H7 (cell line): ENCODE measurements at regions not wholly inside any gene's neighbourhood (a gene's known extent, or its start where the extent isn't known, plus 50 kb on each side); places are given as distances from the start of the nearest gene placed in this dataset.

ENCODE experiments used
- DNase-seq: peaks from one replicate; pipeline ENCODE4 v3.0.0; 2012
- H3K27me3 ChIP-seq: 2 replicates; pipeline ENCODE4 v1.6.0; 2011; ENCODE audit warnings: mild to moderate bottlenecking, low read length; ENCODE audit not compliant: control insufficient read depth, insufficient read depth
- H3K36me3 ChIP-seq: replicated peaks from 2 replicates; pipeline ENCODE4 v1.5.1; 2011; ENCODE audit warnings: low read length; ENCODE audit not compliant: control insufficient read depth, insufficient read depth
- H3K4me3 ChIP-seq: 2 replicates; pipeline ENCODE4 v1.5.1; 2011; ENCODE audit warnings: low read depth, mild to moderate bottlenecking, control low read depth, low read length, moderate library complexity; ENCODE audit not compliant: insufficient read depth

DNA sequence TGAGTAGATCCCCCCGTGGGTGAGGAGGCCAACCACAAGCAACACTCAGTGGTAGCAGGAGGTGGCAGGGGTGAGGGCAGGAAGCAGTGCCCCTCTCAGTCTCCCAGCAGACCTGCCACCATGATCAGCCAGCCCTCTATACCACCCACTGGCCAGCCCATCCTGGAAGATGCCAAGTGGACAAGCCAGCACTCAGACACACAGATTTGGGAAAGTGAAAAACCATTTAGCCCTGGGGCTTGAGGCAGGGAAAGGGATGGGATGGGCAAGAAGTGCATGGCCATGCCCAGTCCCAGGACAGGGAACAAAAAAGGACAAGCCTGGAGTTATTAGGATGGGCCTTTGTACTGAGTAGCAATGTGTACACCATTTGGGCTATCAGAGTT, 76.9 kb downstream of the HFE start:
- no peak for DNase-seq
- Histone ChIP-seq H3K27me3 (no peaks in the 10 kb centered on the region), H3K36me3 (no peaks in the 10 kb centered on the region), H3K4me3 (no peak overlapping the region)

DNA sequence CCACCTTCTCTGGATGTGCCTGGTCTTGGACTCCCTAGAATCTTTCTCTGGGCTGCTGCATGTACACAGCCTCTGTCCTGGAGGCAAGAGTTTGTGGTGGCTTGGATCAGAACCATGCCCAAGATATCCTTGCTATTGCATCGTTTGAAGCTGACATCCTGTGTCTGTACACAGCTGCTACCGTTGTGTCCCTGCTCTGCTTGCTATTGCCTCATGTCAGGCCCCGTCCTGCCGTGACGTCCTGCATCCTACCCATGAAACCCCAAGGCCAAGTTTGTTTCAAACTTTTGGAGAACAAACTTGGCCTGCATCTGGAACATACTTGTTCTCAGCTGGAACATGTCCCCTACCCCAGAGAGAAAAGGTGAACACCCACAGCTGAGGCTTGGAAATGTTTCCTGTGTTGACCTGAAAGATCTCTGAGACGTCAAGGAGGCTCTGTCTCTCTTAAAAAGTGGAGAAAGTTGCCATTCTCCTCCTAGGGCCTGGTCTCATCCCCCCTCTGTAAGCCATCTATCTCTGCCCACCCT, 78.1 kb downstream of the HFE start:
- no peaks in the 10 kb centered on the region for H3K27me3 ChIP-seq

DNA sequence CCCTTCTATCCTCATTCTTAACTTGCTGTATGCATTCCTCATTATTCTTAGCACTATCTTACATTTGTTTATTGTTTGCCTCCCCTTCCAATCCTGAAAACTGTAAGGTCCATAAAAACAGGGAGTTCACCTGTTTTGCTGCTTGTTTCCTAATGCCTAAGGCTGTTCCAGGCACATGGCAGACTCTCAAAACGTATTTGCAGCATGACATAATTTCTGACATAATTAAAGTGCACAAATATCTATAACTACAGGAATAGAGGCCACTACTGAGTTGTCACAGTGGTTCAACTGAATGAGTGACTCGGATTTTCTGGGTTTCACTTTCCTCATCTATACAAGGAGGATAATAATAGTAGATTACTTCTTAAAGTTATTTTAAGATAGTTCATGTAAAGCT, 83.0 kb downstream of the HFE start:
- H3K36me3 ChIP-seq: no peaks in the 10 kb centered on the region
- H3K27me3 ChIP-seq: no peaks in the 10 kb centered on the region
- no peak for DNase-seq

More for the DNA sequence above, 78.1 kb downstream of the HFE start:
- Histone ChIP-seq H3K36me3 (no peaks in the 10 kb centered on the region), H3K4me3 (no peak overlapping the region)
- no peak for DNase-seq

DNA sequence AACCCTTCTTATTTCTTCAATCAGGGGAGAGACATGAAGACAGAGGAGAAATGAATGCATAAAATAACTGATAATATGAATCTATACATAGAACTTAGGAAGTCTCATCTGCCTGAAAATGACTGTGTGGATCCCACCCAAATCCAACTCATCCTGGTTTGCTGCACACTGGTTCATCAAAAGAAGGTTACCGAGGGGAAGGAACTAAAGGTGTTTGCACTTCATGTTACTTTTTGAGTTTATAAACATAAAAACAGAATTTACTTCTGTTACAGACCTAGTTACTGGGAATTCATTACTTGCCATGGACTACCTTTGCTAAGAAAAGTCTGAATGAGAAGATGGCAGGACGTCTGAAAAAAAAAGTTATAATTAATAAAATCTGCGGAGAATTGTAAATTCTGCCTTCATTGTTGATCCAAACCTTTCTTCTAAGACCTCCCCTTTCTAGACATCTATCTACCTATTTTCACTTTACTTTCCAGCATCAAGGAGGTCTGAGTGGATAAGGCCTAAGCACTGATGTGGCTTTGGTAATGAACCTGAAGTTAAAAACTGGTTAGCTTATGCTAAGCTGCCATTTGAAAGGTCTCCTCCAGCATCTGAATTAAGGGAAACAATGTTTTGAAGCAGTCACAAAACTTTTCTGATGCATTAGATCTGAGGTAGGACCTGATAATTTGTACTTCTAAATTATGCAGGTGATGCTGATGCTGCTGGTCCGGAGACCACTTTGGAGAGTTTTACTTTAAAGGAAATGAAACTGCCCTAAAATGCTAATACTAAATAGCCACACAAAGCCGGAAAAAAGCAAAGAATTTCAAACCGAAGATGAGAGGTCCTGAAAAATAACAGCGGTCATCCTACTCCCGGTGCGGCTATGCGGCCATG, 84.0 kb downstream of the HFE start:
- no peak for DNase-seq
- Histone ChIP-seq H3K36me3 (no peaks in the 10 kb centered on the region), H3K4me3 (peak overlapping the region; percentile 72), H3K27me3 (no peaks in the 10 kb centered on the region)

More for the DNA sequence above, 83.0 kb downstream of the HFE start:
- no peak overlapping the region for H3K4me3 ChIP-seq

DNA sequence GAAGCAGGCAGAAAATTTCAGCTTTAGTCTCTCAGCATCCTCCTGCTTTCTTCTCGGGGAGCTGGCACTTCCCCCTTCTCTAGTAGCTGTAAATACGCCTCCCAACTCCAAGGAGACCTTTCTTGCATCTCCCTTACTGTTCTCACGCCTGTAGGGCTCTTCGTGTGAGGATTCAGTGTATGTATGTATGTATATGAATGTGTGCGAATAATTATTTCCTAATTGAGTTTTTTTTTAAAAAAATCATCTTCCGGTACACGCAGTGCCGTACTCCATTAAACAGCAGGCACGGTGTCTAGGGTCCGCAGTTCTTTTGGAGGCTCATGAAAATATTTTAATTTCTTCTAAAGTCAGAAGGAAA, 85.4 kb downstream of the HFE start:
- H3K36me3 ChIP-seq: no peaks in the 10 kb centered on the region
- H3K27me3 ChIP-seq: no peaks in the 10 kb centered on the region
- peak; percentile 36 for DNase-seq
- peak overlapping the region; percentile 72 for H3K4me3 ChIP-seq

DNA sequence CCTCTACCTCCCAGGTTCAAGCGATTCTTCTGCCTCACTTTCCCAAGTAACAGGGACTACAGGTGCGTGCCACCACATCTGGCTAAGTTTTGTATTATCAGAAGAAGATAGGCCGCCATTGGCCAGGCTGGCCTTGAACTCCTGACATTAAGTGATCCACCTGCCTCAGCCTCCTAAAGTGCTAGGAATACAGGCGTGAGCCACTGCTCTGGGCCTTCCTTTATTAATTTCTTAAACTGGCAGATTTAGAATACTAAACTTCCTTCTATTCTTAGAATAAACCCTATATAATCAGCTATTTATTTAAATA, 86.6 kb downstream of the HFE start:
- no peaks in the 10 kb centered on the region for H3K36me3 ChIP-seq
- DNase-seq: no peak
- no peak overlapping the region for H3K4me3 ChIP-seq
- H3K27me3 ChIP-seq: no peaks in the 10 kb centered on the region

DNA sequence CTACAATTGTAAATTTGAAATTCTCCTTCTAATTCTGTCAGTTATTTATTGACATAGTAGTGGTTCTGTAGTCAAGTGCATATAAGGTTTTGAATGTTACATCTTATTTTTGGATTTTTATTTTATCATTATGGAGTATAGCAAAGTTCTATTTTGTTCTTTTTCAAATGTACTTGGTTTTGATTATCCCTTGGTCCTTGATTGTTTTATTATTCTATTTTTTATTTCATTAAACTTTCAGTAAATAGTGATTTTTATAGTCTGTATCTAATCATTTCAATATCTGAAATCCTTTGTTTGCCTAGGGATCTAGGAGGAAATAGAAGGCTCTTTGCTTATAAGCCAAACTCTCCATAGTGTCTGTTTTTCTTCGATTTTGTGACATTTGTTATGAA, 87.8 kb downstream of the HFE start:
- no peaks in the 10 kb centered on the region for H3K36me3 ChIP-seq
- DNase-seq: no peak

DNA sequence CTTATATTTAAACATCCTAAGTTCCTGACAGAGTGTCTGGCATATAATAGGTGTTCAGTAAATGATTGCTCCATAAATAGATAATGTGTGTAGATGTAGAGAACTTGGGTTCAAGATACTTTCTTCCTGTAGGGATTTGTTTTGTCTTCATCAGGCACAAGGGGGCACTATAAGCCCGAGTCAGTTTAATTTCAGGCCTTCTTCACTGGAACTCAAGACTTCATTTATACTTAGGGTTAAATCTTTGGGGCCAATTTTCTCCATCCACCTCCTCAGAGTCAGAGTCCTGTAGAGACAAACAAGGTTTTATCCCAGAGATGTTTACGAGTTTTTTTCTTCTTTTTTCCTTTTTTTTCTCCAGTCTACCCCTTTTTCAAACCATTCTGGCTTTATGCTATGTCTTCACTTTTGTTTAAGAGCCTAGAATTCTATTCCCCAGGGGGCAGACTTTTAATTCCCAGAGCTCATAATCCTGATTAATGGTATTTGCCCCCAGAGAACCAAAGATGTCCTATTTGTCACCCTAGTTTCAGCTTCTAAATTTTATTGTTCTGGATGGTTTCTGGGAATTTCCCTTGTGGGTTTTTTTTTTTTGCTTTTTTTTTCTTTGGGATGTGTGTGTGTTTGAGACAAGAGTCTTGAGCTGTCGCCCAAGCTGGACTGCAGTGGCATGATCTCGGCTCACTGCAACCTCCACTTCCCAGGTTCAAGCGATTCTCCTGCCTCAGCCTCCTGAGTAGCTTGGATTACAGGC, 88.4 kb downstream of the HFE start:
- H3K27me3 ChIP-seq: no peaks in the 10 kb centered on the region
- H3K36me3 ChIP-seq: no peaks in the 10 kb centered on the region
- DNase-seq: peak; percentile 69
- no peak overlapping the region for H3K4me3 ChIP-seq

More for the DNA sequence above, 87.8 kb downstream of the HFE start:
- Histone ChIP-seq H3K4me3 (no peak overlapping the region), H3K27me3 (no peaks in the 10 kb centered on the region)

DNA sequence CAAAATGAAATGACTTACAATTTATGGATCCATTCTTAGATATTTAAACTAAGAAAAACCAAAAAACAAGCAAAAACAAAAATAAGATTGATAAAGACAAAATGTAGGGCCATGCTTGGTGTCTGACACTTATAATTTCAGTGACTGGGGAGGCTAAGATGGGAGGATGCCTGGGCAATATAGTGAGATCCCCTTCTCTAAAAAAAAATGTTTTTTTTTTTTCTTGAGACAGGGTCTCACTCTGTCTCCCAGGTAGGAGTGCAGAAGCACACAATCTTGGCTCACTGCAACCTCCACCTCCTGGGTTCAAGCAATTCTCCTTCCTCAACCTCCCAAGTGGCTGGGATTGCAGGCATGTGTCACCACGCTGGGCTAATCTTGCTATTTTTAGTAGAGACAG, 92.4 kb downstream of the HFE start:
- no peak overlapping the region for H3K4me3 ChIP-seq
- H3K27me3 ChIP-seq: no peaks in the 10 kb centered on the region
- DNase-seq: no peak
- H3K36me3 ChIP-seq: no peaks in the 10 kb centered on the region

DNA sequence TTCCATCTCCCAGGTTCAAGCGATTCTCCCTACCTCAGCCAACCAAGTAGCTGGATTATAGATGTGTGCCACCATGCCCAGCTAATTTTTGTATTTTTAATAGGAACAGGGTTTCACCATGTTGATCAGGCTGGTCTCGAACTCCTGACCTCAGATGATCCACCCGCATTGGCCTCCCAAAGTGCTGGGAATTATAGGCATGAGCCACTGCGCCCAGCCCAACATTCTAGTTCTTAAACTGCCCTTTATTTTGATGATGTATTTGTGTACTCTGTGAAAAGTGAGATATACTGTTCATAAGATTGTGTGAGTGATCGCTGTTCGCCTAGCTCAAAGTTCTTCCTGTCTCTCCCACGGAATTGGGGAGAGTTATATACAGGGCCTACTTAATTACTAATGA, 93.1 kb downstream of the HFE start:
- Histone ChIP-seq H3K36me3 (no peaks in the 10 kb centered on the region), H3K4me3 (no peak overlapping the region), H3K27me3 (no peaks in the 10 kb centered on the region)
- no peak for DNase-seq

DNA sequence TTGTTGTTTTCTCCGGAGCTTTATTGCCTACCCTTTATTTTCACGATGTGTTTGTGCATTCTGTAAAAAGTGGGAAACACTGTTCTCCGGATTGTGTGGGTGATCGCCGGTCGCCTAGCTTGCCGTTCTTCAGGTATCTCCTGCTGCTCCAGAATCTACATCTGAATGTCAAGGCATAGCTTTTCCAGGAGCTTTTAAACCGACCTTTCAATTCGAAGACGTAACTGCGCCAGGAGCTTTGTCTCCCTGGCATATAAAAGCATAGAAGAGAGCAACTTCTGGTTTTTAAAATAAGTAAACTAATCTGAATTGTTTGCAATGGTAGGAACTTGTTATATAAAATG, 96.0 kb downstream of the HFE start:
- Histone ChIP-seq H3K4me3 (peak overlapping the region; percentile 6), H3K36me3 (no peaks in the 10 kb centered on the region), H3K27me3 (no peaks in the 10 kb centered on the region)
- peak; percentile 59 for DNase-seq

DNA sequence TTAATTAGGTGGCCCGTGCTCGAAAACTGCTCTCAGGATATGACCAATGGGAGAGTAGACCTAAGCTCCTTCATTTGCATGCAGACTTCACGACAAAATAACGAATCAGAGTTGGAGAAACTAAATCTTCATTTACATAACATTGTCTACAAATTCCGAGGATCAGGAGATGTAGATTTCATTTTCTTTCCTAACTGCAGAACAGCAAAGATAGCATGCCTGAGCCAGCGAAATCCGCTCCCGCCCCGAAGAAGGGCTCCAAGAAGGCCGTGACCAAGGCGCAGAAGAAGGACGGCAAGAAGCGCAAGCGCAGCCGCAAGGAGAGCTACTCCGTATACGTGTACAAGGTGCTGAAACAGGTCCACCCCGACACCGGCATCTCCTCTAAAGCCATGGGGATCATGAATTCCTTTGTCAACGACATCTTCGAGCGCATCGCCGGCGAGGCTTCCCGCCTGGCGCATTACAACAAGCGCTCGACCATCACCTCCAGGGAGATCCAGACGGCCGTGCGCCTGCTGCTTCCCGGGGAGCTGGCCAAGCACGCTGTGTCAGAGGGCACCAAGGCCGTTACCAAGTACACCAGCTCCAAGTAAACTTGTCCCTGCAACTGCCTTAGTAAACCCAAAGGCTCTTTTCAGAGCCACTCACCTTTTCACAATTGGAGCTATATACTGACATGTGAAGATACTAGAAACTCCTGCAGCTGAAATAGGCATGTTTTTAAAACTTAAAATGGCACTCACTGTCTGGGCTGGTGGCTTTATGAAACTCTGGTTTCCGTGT, 96.5 kb downstream of the HFE start:
- H3K4me3 ChIP-seq: peak overlapping the region; percentile 57
- no peaks in the 10 kb centered on the region for H3K27me3 ChIP-seq
- DNase-seq: peak; percentile 73
- no peaks in the 10 kb centered on the region for H3K36me3 ChIP-seq

DNA sequence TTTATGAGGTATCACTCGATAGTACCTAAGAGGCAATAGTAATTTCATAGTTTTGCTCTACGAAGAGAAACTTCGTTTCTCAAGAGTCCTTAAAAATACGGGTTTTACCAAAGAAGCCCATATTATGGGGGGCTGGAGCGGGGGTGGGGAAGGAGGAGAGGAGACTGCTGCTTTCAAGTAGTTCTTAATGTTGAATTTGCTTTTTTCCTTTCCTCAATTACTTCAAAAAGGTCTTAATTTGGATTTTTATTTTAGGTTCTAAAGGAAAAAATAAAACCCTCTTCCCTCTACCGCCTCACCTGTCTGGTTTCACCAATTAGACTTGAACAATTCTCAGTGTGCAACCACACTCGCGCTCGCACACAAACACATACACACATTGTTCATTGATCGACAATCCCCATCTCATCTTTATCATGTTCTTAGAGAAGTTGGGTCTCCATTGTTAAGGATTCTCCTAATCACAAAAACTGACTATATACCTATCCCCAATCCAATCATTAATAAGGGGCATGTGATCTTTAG, 97.2 kb downstream of the HFE start:
- no peaks in the 10 kb centered on the region for H3K36me3 ChIP-seq
- H3K27me3 ChIP-seq: no peaks in the 10 kb centered on the region
- H3K4me3 ChIP-seq: peak overlapping the region; percentile 57
- no peak for DNase-seq

DNA sequence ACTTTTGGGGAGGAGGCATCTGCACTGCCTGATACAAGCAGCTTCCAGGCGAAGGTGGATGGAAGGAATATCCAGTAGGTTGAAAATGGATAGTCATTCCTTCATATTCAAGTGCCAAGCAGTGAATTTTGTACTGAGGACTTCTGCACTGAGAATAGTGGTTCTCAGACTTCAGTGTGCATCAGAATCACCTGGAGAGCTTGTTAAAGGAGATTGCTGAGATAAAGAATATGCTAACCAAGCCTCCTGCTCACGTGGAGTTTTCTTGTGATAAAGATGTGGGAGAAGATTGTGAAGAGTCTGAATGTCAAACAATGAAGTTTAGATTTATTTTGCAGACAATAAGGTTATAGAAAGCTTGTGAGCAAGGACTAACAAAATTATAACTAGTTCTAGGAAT, 97.8 kb downstream of the HFE start:
- no peak for DNase-seq
- no peak overlapping the region for H3K4me3 ChIP-seq

More for the DNA sequence above, 97.8 kb downstream of the HFE start:
- Histone ChIP-seq H3K36me3 (no peaks in the 10 kb centered on the region), H3K27me3 (no peaks in the 10 kb centered on the region)
